Mesothelial cell of epicardium (in vitro differentiated cells): ENCODE measurements at regions not wholly inside any gene's neighbourhood (a gene's known extent, or its start where the extent isn't known, plus 50 kb on each side); places are given as distances from the start of the nearest gene placed in this dataset.

ENCODE experiments used
- DNase-seq, 2 experiments: peaks; one replicate each; pipeline ENCODE4 v3.0.0; 2021; ENCODE audit warnings: low spot score in 2 of 2; ENCODE audit not compliant: unreplicated experiment in 2 of 2
- H3K27ac Mint-ChIP-seq: 2 replicates; pipeline ENCODE4 v1.8.0; 2021; ENCODE audit warnings: mixed read lengths
- H3K27me3 Mint-ChIP-seq: 2 replicates; pipeline ENCODE4 v1.8.0; 2021; ENCODE audit warnings: low read depth, mixed read lengths
- H3K36me3 Mint-ChIP-seq: 2 replicates; pipeline ENCODE4 v1.8.0; 2021; ENCODE audit warnings: mixed read lengths
- H3K4me1 Mint-ChIP-seq: 2 replicates; pipeline ENCODE4 v1.8.0; 2021; ENCODE audit warnings: mixed read lengths
- H3K4me3 Mint-ChIP-seq: 2 replicates; pipeline ENCODE4 v1.8.0; 2021; ENCODE audit warnings: mild to moderate bottlenecking, moderate library complexity, mixed read lengths
- H3K9me3 Mint-ChIP-seq: 2 replicates; pipeline ENCODE4 v1.8.0; 2021; ENCODE audit warnings: mixed read lengths
- TF ChIP-seq, protein P1 (sequence below): fragments of 200-600 bp; sonication (generic); IDR thresholded peaks from one replicate; pipeline ENCODE4 v1.5.0; 2021; ENCODE audit warnings: antibody characterized with exemption; ENCODE audit not compliant: unreplicated experiment

DNA sequence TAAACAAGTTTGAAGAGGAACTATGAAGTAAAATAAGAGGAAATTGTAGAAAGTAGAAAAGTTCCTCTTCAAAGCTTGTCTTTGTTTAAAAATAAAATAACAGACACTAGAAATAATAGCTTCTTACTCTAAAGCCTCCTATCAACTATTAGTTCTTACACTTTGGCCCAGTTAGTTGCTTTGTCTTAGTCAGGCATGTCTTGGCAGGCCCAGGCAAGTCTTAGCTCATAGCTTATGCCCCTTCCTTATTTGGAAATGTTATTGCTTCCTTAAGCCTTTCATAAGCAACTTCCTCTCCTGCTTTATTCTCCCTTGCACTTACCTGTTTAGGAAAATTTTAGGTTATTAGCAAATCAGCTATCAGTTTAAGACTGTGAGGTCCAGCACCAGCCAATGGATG is 950.6 kb upstream of the LRATD1 start:
- Mint-ChIP-seq H3K4me3 (no peak overlapping the region), H3K9me3 (peaks cover 44% of the 10 kb centered on the region), H3K36me3 (no peaks in the 10 kb centered on the region), H3K27me3 (no peaks in the 10 kb centered on the region), H3K27ac (no peak overlapping the region), H3K4me1 (no peaks in the 10 kb centered on the region)
- no peak for DNase-seq
- TF ChIP-seq, protein P1, sequence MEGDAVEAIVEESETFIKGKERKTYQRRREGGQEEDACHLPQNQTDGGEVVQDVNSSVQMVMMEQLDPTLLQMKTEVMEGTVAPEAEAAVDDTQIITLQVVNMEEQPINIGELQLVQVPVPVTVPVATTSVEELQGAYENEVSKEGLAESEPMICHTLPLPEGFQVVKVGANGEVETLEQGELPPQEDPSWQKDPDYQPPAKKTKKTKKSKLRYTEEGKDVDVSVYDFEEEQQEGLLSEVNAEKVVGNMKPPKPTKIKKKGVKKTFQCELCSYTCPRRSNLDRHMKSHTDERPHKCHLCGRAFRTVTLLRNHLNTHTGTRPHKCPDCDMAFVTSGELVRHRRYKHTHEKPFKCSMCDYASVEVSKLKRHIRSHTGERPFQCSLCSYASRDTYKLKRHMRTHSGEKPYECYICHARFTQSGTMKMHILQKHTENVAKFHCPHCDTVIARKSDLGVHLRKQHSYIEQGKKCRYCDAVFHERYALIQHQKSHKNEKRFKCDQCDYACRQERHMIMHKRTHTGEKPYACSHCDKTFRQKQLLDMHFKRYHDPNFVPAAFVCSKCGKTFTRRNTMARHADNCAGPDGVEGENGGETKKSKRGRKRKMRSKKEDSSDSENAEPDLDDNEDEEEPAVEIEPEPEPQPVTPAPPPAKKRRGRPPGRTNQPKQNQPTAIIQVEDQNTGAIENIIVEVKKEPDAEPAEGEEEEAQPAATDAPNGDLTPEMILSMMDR, result no peak

DNA sequence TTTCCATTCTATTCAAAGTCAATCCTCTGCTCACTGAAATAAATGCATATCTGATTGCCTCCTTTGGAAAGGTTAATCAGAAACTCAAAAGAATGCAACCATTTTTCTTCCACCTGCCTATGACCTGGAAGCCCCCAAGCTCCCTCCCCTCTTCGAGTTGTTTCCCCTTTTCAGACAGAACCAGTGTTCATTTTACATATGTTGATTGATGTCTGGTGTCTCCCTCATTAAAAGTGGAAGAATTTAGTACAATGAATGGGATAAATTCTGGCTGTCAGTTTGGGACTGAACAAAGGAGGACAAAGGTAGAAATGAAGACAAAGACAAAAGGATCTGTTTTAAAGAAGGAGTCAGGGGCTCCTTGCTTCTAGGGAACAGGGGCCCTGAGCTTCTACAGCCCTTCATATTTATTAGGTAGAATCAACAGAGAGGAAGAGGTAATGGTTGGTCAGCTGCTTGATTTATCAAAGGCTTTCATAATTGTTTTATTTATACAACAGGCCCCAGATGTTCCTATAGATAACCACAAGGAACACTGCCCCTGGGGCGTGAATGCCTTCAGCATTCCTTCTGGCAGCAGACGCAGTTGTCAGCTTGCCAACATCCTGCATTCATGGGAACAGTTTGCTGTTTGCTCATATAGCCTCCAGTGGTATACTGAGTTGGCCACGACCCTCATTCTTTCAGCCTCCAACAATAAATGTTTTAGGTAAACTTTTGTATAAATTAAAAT is 949.8 kb upstream of the LRATD1 start:
- DNase-seq, result no peak
- TF ChIP-seq, protein P1, result no peak
- Mint-ChIP-seq H3K9me3 (peaks cover 44% of the 10 kb centered on the region), H3K36me3 (no peaks in the 10 kb centered on the region), H3K4me3 (no peak overlapping the region), H3K4me1 (no peaks in the 10 kb centered on the region), H3K27ac (no peak overlapping the region), H3K27me3 (no peaks in the 10 kb centered on the region)

DNA sequence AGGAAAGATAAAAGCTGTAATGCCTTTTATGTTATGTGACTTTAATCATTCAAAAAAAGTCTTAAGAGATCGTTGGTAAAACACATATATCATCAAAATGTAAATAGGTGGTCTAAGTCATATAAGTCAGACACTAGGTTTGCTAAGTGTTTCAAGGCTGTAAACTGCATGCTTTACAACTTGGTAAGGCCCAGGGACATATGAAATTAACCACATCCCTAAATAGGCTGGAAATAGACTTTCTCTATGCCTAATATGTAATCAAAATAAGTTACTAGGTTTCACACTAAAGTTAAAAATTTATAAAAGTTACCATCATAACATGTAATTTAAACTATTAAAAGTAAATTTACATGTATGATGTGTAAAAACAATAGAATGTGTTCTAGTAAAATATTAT is 946.3 kb upstream of the LRATD1 start:
- Mint-ChIP-seq H3K36me3 (no peaks in the 10 kb centered on the region), H3K27me3 (no peaks in the 10 kb centered on the region), H3K4me1 (no peaks in the 10 kb centered on the region), H3K9me3 (peaks cover 43% of the 10 kb centered on the region), H3K27ac (no peak overlapping the region), H3K4me3 (no peak overlapping the region)
- no peak for DNase-seq
- TF ChIP-seq, protein P1, result no peak

DNA sequence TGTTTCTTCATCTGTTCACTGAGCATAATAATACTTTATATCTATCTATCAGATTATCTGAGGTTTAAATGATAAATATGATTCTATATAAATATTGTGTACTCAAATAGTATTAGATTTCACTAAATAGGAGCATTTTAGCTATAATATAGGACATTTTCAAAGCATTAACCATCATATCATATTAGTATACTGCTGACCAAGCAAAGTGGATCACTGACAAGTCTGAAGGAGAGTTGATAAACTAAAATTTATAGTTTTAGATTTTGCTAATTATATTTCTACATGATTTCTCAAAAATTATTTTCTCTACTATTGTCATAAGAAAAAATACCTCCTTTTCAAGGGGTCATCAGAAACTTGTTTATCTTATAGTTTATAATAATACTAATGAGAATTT is 937.8 kb upstream of the LRATD1 start:
- Mint-ChIP-seq H3K4me1 (no peaks in the 10 kb centered on the region), H3K9me3 (peaks cover 12% of the 10 kb centered on the region)
- TF ChIP-seq, protein P1, result no peak

DNA sequence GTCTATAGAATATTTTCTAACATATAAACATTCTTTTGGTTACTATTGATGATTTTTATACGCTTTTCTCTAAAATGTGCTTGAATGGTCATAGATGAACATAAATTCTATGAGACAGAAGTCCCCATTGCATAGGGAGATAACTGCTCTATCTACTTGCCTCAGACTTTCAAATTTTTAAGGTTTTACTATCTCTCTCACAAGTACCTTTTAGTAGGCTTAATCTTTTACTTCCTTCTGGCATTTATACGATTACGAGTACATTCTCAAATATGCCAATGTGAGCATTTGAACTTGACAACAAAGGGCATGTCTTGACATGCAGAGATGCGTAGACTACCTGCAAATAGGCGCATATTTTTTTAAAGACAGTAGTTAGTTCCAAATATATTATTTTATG is 935.9 kb upstream of the LRATD1 start:
- H3K27me3 Mint-ChIP-seq, result no peaks in the 10 kb centered on the region
- no peak overlapping the region for H3K4me3 Mint-ChIP-seq
- TF ChIP-seq, protein P1, result no peak
- no peak for DNase-seq
- H3K9me3 Mint-ChIP-seq, result peaks cover 9% of the 10 kb centered on the region
- H3K27ac Mint-ChIP-seq, result no peak overlapping the region
- no peaks in the 10 kb centered on the region for H3K4me1 Mint-ChIP-seq
- H3K36me3 Mint-ChIP-seq, result no peaks in the 10 kb centered on the region

More for the DNA sequence above, 937.8 kb upstream of the LRATD1 start:
- no peaks in the 10 kb centered on the region for H3K36me3 Mint-ChIP-seq
- no peak overlapping the region for H3K4me3 Mint-ChIP-seq
- H3K27ac Mint-ChIP-seq, result no peak overlapping the region
- H3K27me3 Mint-ChIP-seq, result no peaks in the 10 kb centered on the region
- DNase-seq, result no peak
